ENCODE measurements at regions not wholly inside any gene's neighbourhood (a gene's known extent, or its start where the extent isn't known, plus 50 kb on each side); places are given as distances from the start of the nearest gene placed in this dataset.

DNA sequence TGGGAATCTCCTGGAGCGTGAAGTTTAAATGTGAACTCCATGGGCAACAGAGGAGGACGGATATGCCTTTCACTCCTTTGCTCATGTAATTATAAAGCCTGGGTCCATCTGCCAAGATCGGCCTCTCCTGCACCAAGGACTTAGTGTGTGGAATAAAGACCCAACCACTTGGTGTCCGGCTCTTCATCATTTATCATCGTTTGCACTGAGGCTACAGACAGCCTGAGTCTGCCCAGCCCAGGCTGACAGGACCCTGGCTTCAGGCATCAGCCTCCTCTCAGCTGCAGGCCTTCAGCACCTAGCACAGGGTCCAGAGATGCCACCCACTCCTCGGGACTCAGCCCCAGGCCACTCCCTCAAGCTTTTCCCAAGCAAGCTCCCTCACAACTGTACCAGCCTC lies 206.8 kb upstream of the IPO5 start:
- DNase-seq (ENCODE audit: low spot score) (no peak), ATAC-seq (no peak)
- Histone ChIP-seq H3F3A (replicated peaks; ENCODE audit: low read depth) (no peaks in the 10 kb centered on the region), H3K4me2 (no peak overlapping the region), H3K9me2 (ENCODE audit: insufficient read depth) (no peaks in the 10 kb centered on the region), H2AFZ (no peak overlapping the region), H3K79me2 (replicated peaks; ENCODE audit: insufficient read depth) (no peaks in the 10 kb centered on the region), H3K27me3 (ENCODE audit: insufficient read depth) (no peaks in the 10 kb centered on the region), H3K4me3 (no peak overlapping the region), H4K20me1 (replicated peaks; ENCODE audit: insufficient read depth) (no peaks in the 10 kb centered on the region), H3K27ac (ENCODE audit: low read depth) (no peak overlapping the region), H3K4me1 (ENCODE audit: insufficient read depth) (no peaks in the 10 kb centered on the region), H3K36me3 (ENCODE audit: insufficient read depth) (no peaks in the 10 kb centered on the region)
- Mint-ChIP-seq H3K36me3 (ENCODE audit: low read depth) (no peaks in the 10 kb centered on the region; the same call in 2 of the 3 replicates), H3K4me1 (peaks cover 4% of the 10 kb centered on the region; the same call in 1 of the 3 replicates), H3K27ac (no peak overlapping the region), H3K4me3 (no peak overlapping the region), H3K9me3 (peaks cover 8% of the 10 kb centered on the region), H3K27me3 (ENCODE audit: insufficient read depth, low read depth, poor library complexity) (peaks cover 3% of the 10 kb centered on the region)
- TF ChIP-seq, protein P1, sequence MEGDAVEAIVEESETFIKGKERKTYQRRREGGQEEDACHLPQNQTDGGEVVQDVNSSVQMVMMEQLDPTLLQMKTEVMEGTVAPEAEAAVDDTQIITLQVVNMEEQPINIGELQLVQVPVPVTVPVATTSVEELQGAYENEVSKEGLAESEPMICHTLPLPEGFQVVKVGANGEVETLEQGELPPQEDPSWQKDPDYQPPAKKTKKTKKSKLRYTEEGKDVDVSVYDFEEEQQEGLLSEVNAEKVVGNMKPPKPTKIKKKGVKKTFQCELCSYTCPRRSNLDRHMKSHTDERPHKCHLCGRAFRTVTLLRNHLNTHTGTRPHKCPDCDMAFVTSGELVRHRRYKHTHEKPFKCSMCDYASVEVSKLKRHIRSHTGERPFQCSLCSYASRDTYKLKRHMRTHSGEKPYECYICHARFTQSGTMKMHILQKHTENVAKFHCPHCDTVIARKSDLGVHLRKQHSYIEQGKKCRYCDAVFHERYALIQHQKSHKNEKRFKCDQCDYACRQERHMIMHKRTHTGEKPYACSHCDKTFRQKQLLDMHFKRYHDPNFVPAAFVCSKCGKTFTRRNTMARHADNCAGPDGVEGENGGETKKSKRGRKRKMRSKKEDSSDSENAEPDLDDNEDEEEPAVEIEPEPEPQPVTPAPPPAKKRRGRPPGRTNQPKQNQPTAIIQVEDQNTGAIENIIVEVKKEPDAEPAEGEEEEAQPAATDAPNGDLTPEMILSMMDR (conservative IDR thresholded peaks at IDR 0.05; ENCODE audit: low read depth in 2 of 2): no peak
- TF ChIP-seq ZNF114 (CRISPR knock-in tag; IDR thresholded peaks at IDR 0.05) (no peak), CREB1 (CRISPR knock-in tag; IDR thresholded peaks at IDR 0.05; ENCODE audit: low read depth) (no peak), ZNF331 (CRISPR knock-in tag; IDR thresholded peaks at IDR 0.05; ENCODE audit: low read depth) (no peak)

GRCh38 chr13:97749174-97749573 lies 204.3 kb upstream of the IPO5 start:
- Histone ChIP-seq H3F3A (replicated peaks; ENCODE audit: low read depth) (no peaks in the 10 kb centered on the region), H3K9me2 (ENCODE audit: insufficient read depth) (no peaks in the 10 kb centered on the region), H2AFZ (no peak overlapping the region), H3K4me3 (no peak overlapping the region), H3K36me3 (ENCODE audit: insufficient read depth) (no peaks in the 10 kb centered on the region), H3K79me2 (replicated peaks; ENCODE audit: insufficient read depth) (no peaks in the 10 kb centered on the region), H3K27ac (ENCODE audit: low read depth) (no peak overlapping the region), H4K20me1 (replicated peaks; ENCODE audit: insufficient read depth) (no peaks in the 10 kb centered on the region), H3K4me1 (ENCODE audit: insufficient read depth) (no peaks in the 10 kb centered on the region), H3K4me2 (no peak overlapping the region), H3K27me3 (ENCODE audit: insufficient read depth) (no peaks in the 10 kb centered on the region)
- Mint-ChIP-seq H3K4me3 (no peak overlapping the region), H3K36me3 (ENCODE audit: low read depth) (no peaks in the 10 kb centered on the region; the same call in 2 of the 3 replicates), H3K4me1 (peaks cover 7% of the 10 kb centered on the region), H3K27me3 (ENCODE audit: insufficient read depth, low read depth, poor library complexity) (peaks cover 1% of the 10 kb centered on the region), H3K27ac (no peak overlapping the region), H3K9me3 (peaks cover 8% of the 10 kb centered on the region)
- DNase-seq (ENCODE audit: low spot score) (peak; percentile 15), ATAC-seq (no peak)
- TF ChIP-seq STAT1 (IDR thresholded peaks at IDR 0.05; ENCODE audit: unreplicated experiment) (no peak), JUNB (IDR thresholded peaks at IDR 0.05; ENCODE audit: unreplicated experiment) (no peak), REST (IDR thresholded peaks at IDR 0.05; ENCODE audit: unreplicated experiment) (no peak), NANOG (IDR thresholded peaks at IDR 0.05; ENCODE audit: borderline replicate concordance) (no peak)
- TF ChIP-seq, protein P1 (conservative IDR thresholded peaks at IDR 0.05; ENCODE audit: low read depth in 2 of 2): peak in 1 of 2 experiments; percentile 49; a peak in 2 of 4 replicates
